Esophagus muscularis mucosa (tissue), 4 donors: ENCODE measurements at regions not wholly inside any gene's neighbourhood (a gene's known extent, or its start where the extent isn't known, plus 50 kb on each side); places are given as distances from the start of the nearest gene placed in this dataset.

Experiments
- DNase-seq: peaks from one replicate; pipeline ENCODE4 v3.0.0-alpha.2; 2017; ENCODE audit errors: extremely low spot score
- H3K27ac ChIP-seq, 4 donors: fragments of 200-600 bp; sonication (generic); replicated peaks in 1 of 4; 1 replicate in 3 of 4; 2 replicates in 1 of 4; pipeline ENCODE4 v1.5.1; 2016 to 2019; ENCODE audit warnings: mild to moderate bottlenecking in 1 of 4
- H3K27me3 ChIP-seq, 4 donors: fragments of 200-600 bp; sonication (generic); one replicate each; pipeline versions ENCODE4 v1.5.1 to v1.6.0; 2016 to 2019
- H3K36me3 ChIP-seq, 4 donors: fragments of 200-600 bp; sonication (generic); one replicate each; pipeline ENCODE4 v1.5.1; 2016 to 2019
- H3K4me1 ChIP-seq, 4 donors: fragments of 200-600 bp; sonication (generic); one replicate each; pipeline ENCODE4 v1.5.1; 2016 to 2019
- H3K4me3 ChIP-seq, 4 donors: fragments of 200-600 bp; sonication (generic); 1 replicate in 2 of 4; 2 replicates in 2 of 4; pipeline ENCODE4 v1.5.1; 2016 to 2019; ENCODE audit warnings: mild to moderate bottlenecking in 4 of 4, moderate library complexity in 1 of 4
- H3K9me3 ChIP-seq, 4 donors: fragments of 200-600 bp; sonication (generic); 1 replicate in 3 of 4; 2 replicates in 1 of 4; pipeline ENCODE4 v1.5.1; 2016 to 2019
- EP300 ChIP-seq: sonication (generic); formaldehyde crosslinking; IDR thresholded peaks from one replicate; pipeline ENCODE4 v1.6.1; 2017; ENCODE audit warnings: antibody characterized with exemption
- POLR2A ChIP-seq: fragments of 450-650 bp; IDR thresholded peaks from one replicate; pipeline ENCODE4 v1.6.1; 2017; ENCODE audit warnings: antibody characterized with exemption, moderate library complexity, mild to moderate bottlenecking, low read depth
- POLR2AphosphoS5 ChIP-seq, 2 donors: sonication (generic); formaldehyde crosslinking; IDR thresholded peaks; one replicate each; pipeline ENCODE4 v1.6.1; 2017; ENCODE audit warnings: antibody characterized with exemption in 2 of 2
- WGBS: methylation state at CpG from one replicate; pipeline ENCODE4 v1.1.5; 2018; 5-methylcytosine and 5-hydroxymethylcytosine counted together
- intact Hi-C: fragments of 100-400 bp; cut with DNase I; formaldehyde crosslinking; loops from one replicate; pipeline ENCODE4 v1.15.1; 2023
- TF ChIP-seq, protein P1 (sequence below), 3 experiments: fragments of 200-600 bp in 2 of 3; fragments of 450-650 bp in 1 of 3; sonication (generic) in 2 of 3; IDR thresholded peaks; one replicate each; pipeline ENCODE4 v1.5.1; 2017 to 2019; ENCODE audit warnings: antibody characterized with exemption in 3 of 3, mild to moderate bottlenecking in 2 of 3, moderate library complexity in 1 of 3

DNA sequence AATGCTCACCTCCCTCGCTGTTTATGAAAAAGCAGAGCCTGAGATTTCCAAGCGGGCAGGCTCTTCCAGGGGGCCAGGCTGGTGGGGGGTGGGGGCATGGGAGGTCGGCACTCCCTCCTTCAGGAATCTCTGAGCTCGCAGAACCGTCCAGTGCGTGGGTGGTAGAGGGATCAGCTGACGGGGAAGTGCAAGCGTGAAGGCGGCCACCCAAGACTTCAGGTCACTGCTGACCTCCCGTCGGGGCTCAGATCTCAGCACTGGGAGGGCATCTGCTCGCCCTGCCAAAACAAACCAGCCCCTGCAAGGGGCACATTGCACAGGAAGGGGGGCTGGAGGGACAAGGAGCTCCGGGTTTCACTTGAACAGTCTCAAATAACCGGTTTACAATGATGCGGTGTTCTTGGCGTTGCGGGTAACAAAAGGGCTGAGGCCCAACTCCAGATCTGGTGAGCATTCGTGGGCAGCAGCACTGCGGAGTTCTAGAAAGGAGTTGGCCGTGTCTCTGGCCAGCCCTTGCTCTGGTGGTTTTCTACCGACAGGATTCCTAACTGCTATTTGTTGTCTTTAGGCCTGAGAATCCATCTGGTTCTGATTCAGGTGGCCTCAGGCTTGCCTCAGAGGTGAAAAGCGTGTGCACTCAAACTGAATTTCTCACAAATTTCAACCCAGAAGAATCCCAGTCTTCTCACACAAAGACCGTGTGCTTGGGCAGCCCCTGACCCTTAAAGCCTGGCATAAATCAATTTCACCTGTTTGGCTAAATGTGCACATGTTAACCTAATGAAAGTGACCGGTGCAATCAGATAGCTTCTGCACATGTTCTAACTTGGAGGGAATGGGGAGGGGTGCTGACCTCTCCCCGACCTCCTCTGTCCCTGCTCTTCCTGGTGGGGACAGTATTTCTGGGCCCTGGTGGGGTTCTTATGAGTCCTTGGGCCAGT lies 191.6 kb downstream of the MYLK4 start:
- 89% methylated on average over 25 of the region's 25 CpGs for WGBS
- H3K27me3 ChIP-seq: peaks cover 0 to 3% (median 0%) of the 10 kb centered on the region in 4 donors
- H3K9me3 ChIP-seq: no peaks in the 10 kb centered on the region
- H3K27ac ChIP-seq: no peak overlapping the region
- H3K4me3 ChIP-seq: no peak overlapping the region
- TF ChIP-seq EP300 (no peak), POLR2A (no peak), POLR2AphosphoS5 (IDR thresholded peaks at IDR 0.05) (no peak)
- TF ChIP-seq, protein P1, sequence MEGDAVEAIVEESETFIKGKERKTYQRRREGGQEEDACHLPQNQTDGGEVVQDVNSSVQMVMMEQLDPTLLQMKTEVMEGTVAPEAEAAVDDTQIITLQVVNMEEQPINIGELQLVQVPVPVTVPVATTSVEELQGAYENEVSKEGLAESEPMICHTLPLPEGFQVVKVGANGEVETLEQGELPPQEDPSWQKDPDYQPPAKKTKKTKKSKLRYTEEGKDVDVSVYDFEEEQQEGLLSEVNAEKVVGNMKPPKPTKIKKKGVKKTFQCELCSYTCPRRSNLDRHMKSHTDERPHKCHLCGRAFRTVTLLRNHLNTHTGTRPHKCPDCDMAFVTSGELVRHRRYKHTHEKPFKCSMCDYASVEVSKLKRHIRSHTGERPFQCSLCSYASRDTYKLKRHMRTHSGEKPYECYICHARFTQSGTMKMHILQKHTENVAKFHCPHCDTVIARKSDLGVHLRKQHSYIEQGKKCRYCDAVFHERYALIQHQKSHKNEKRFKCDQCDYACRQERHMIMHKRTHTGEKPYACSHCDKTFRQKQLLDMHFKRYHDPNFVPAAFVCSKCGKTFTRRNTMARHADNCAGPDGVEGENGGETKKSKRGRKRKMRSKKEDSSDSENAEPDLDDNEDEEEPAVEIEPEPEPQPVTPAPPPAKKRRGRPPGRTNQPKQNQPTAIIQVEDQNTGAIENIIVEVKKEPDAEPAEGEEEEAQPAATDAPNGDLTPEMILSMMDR (IDR thresholded peaks at IDR 0.05): no peak
- peak; percentile 89 for DNase-seq
- peaks cover 0 to 15% (median 12%) of the 10 kb centered on the region in 4 donors for H3K4me1 ChIP-seq
- no peaks in the 10 kb centered on the region for H3K36me3 ChIP-seq
- intact Hi-C loops: no loop called here

DNA sequence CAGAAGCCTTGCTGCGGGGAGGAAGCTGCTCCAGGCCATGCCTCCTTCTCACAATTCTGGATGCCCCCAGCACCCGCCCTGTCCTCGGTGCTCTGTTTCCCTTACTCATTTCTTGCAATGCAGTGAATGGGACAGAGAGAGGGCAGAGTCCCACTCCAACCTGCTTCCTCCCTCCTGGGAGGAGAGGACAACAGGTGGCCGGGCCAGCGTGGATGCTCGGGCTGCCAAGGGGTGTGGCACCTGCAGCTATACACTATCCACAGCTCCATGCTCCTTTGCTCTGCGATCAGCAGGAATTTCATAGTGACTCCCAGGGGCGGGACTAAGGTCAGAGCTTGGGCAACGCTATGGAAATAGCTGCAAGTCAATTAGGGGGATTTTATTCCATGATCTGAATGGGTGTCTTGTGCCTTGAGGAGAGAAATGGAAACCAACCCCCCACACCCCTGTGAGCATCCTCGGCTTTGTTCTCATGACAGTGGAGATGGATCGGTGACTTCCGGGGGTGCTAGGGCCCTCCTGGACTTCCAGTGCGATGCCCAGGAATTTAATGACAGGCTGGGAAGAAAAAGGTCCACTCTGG lies 192.5 kb downstream of the MYLK4 start:
- intact Hi-C loops: no loop called here
- H3K36me3 ChIP-seq: no peaks in the 10 kb centered on the region
- peaks cover 0 to 3% (median 0%) of the 10 kb centered on the region in 4 donors for H3K27me3 ChIP-seq
- no peak overlapping the region for H3K27ac ChIP-seq
- H3K4me3 ChIP-seq: no peak overlapping the region
- H3K9me3 ChIP-seq: no peaks in the 10 kb centered on the region
- peak; percentile 84 for DNase-seq
- WGBS: 91% methylated on average over 10 of the region's 13 CpGs
- H3K4me1 ChIP-seq: peaks cover 0 to 6% (median 6%) of the 10 kb centered on the region in 4 donors
- no peak for TF ChIP-seq POLR2A
- TF ChIP-seq POLR2AphosphoS5 (IDR thresholded peaks at IDR 0.05): no peak
- TF ChIP-seq, protein P1 (IDR thresholded peaks at IDR 0.05): no peak
- TF ChIP-seq EP300: no peak

DNA sequence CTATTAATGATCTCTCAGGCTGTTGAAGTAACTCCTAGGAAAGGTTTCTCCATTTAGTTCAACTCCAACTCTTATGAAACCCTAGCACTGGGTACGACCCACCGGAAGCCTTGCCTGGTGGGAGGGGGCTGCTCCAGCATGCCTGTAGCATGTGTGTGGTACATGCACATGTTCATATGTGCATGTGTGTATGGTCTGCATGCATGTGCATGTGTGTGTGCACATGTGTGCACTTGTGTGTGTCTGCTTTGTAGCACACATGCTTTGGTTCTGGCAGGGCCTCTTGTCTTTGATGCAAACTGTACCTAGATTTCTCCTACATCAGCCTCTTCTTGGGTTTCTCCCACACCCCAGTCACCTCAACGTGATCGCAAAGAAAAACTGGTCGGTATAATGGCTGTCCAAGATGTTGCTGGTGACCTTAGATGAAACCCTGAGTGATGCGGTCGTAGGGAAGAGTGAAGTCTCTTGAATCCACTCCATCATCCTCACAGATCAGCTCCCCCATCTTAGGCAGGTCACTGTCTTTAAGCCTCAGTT lies 193.5 kb downstream of the MYLK4 start:
- H3K4me1 ChIP-seq: no peaks in the 10 kb centered on the region
- DNase-seq: peak; percentile 91
- no peaks in the 10 kb centered on the region for H3K9me3 ChIP-seq
- 81% methylated on average over 7 of the region's 7 CpGs for WGBS
- TF ChIP-seq POLR2A (no peak), EP300 (no peak), POLR2AphosphoS5 (IDR thresholded peaks at IDR 0.05) (no peak)
- TF ChIP-seq, protein P1 (IDR thresholded peaks at IDR 0.05): no peak
- peaks cover 0 to 3% (median 0%) of the 10 kb centered on the region in 4 donors for H3K27me3 ChIP-seq
- H3K36me3 ChIP-seq: no peaks in the 10 kb centered on the region
- H3K4me3 ChIP-seq: no peak overlapping the region
- H3K27ac ChIP-seq: no peak overlapping the region
- intact Hi-C loops: no loop called here

DNA sequence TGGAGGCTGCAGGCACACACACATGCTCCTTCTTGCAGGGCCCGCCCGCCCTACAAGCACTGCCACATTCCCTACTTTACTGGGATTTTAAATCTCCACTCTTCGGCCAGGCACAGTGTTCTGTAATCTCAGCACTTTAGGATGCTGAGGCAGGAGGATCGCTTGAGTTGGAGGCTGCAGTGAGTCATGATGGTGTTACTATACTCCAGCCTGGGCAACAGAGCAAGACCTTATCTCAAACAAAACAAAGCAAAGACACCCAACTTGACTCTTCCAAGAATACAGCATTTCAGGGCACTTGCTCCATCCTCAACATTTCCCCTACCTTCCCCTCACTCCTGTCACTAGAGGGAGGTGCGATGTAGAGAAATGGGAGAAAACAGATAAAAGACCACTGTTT lies 194.0 kb downstream of the MYLK4 start:
- H3K36me3 ChIP-seq: no peaks in the 10 kb centered on the region
- H3K27ac ChIP-seq: no peak overlapping the region
- H3K9me3 ChIP-seq: no peaks in the 10 kb centered on the region
- DNase-seq: peak; percentile 47
- H3K4me3 ChIP-seq: no peak overlapping the region
- H3K27me3 ChIP-seq: peaks cover 0 to 3% (median 0%) of the 10 kb centered on the region in 4 donors
- TF ChIP-seq, protein P1 (IDR thresholded peaks at IDR 0.05): no peak
- no peak for TF ChIP-seq EP300
- TF ChIP-seq POLR2A: no peak
- no peak for TF ChIP-seq POLR2AphosphoS5 (IDR thresholded peaks at IDR 0.05)
- H3K4me1 ChIP-seq: no peaks in the 10 kb centered on the region
- 93% methylated on average over 5 of the region's 5 CpGs for WGBS
- intact Hi-C loops: no loop called here
